Left ventricle myocardium inferior (tissue), 1 donor: ENCODE measurements at regions not wholly inside any gene's neighbourhood (a gene's known extent, or its start where the extent isn't known, plus 50 kb on each side); places are given as distances from the start of the nearest gene placed in this dataset.

Experiments used
- DNase-seq: peaks from one replicate; pipeline ENCODE4 v3.0.0-alpha.2; 2020
- H3K27ac ChIP-seq: fragments of 200-600 bp; replicated peaks from 2 replicates; pipeline ENCODE4 v1.8.0; 2021
- H3K27me3 ChIP-seq: fragments of 200-600 bp; 2 replicates; pipeline ENCODE4 v1.8.0; 2021; ENCODE audit warnings: low read depth
- H3K36me3 ChIP-seq: fragments of 200-600 bp; 2 replicates; pipeline ENCODE4 v1.8.0; 2021
- H3K4me1 ChIP-seq: fragments of 200-600 bp; 2 replicates; pipeline ENCODE4 v1.8.0; 2021
- H3K4me3 ChIP-seq: fragments of 200-600 bp; 2 replicates; pipeline ENCODE4 v1.8.0; 2021; ENCODE audit warnings: mild to moderate bottlenecking, moderate library complexity
- H3K9me3 ChIP-seq: fragments of 200-600 bp; replicated peaks from 2 replicates; pipeline ENCODE4 v1.8.0; 2021
- intact Hi-C: fragments of 100-400 bp; cut with micrococcal nuclease; formaldehyde crosslinking; loops from one replicate; pipeline ENCODE4 v1.11.0; 2022
- TF ChIP-seq, protein P1 (sequence below): fragments of 200-600 bp; IDR thresholded peaks from 2 replicates; pipeline ENCODE4 v1.8.0; 2021; ENCODE audit warnings: antibody characterized with exemption, mild to moderate bottlenecking, borderline replicate concordance
- donor health status: DM: no; HTN: yes; CAD: no; lungs with severe emphysema.

DNA sequence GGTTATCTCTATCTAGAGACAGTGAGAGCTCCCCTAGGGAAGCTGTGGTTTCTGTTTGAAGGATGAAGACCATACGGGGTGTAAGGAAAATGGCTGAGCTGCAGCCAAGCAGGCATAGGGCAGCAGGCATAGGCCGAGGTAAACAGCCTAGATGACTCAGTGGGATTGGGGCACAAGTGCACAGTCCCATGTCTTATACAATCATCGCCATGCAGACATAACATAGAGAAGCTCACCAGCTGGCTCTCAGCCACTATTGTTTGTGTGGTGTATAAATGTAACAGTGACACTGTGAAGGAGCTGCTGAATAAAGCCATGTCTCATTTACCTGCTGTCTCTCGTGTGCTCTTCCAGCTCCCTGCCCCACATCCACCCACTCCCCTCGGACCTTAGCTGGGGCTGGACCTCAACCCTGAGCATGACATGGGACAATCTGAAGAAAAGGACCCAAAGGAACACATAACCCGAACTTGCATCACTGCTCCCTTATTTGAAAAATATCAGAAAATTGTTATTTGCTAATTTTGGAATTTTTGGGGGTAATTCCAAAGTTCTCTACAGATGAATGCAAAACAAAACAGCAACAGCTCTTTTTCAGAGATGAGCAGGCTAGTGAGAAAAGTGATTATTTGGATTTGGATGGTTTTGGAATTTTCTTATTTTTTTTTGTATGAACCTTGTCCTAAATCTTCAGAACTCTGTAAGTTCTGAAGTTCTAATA is 582.7 kb downstream of the REEP3 start:
- Histone ChIP-seq H3K9me3 (no peaks in the 10 kb centered on the region), H3K4me1 (no peaks in the 10 kb centered on the region), H3K27me3 (no peaks in the 10 kb centered on the region), H3K36me3 (no peaks in the 10 kb centered on the region), H3K27ac (no peak overlapping the region), H3K4me3 (no peak overlapping the region)
- DNase-seq = no peak
- intact Hi-C loops = no loop called here
- TF ChIP-seq, protein P1, sequence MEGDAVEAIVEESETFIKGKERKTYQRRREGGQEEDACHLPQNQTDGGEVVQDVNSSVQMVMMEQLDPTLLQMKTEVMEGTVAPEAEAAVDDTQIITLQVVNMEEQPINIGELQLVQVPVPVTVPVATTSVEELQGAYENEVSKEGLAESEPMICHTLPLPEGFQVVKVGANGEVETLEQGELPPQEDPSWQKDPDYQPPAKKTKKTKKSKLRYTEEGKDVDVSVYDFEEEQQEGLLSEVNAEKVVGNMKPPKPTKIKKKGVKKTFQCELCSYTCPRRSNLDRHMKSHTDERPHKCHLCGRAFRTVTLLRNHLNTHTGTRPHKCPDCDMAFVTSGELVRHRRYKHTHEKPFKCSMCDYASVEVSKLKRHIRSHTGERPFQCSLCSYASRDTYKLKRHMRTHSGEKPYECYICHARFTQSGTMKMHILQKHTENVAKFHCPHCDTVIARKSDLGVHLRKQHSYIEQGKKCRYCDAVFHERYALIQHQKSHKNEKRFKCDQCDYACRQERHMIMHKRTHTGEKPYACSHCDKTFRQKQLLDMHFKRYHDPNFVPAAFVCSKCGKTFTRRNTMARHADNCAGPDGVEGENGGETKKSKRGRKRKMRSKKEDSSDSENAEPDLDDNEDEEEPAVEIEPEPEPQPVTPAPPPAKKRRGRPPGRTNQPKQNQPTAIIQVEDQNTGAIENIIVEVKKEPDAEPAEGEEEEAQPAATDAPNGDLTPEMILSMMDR = no peak

DNA sequence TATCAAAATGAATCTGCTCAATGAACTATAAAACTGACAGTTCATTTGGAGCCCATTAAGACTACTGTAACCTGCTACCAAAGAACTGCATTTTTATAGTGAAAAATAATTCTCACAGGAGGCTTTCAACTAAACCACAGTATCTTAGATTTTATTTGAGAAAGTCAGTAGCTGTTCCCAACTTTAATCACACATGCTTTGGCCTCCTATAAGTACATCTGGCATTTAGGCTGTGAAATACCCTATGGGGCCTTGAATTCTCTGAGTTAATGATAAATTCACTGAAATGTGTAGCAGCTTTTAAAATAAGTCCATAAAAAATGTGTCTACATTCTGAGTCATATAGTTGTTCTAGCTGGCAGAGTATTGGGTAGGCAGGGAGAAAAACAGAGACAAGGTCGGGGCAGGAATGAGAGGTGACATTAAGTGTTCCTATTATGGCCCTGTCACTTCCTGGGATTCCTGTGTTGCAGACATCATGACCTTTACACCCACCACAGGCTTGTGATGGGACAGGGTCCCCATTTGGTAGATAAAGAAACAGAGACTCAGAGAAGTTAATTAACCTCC is 588.8 kb downstream of the REEP3 start:
- Histone ChIP-seq H3K4me1 (no peaks in the 10 kb centered on the region), H3K9me3 (no peaks in the 10 kb centered on the region), H3K4me3 (no peak overlapping the region), H3K27me3 (no peaks in the 10 kb centered on the region), H3K27ac (no peak overlapping the region), H3K36me3 (no peaks in the 10 kb centered on the region)
- no peak for DNase-seq
- intact Hi-C loops = no loop called here
- TF ChIP-seq, protein P1 = no peak

DNA sequence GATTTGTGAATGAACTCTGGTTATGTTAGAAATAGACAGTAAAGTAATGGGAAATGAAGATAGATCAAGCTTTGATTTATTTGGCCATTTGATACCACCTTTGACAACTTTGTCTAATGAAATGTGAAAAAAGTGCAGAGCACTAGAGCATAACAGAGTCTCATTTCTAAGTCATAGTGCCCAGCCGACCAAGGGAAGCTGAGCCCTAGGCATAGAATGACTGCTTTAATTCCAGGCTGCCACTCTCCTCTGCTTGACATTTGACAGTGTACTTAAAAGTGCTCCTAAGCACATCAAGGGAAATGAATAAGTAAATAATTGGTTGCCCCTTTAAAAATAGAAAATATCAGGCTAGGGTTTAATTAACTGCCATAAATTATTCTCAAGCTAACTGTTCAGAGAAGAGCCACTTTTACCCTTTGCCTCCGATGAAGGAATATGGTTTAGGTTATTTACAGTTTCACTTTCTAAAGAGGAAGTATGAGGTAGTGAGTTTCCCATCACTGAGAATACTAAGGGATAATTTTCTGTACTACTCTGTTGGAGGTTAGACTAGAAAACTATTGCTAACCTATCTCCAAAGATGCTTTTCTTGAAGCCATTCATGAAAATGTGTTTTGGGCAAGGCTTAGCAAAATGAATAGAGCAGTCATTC is 591.6 kb downstream of the REEP3 start:
- Histone ChIP-seq H3K27me3 (no peaks in the 10 kb centered on the region), H3K4me1 (no peaks in the 10 kb centered on the region), H3K4me3 (no peak overlapping the region), H3K9me3 (no peaks in the 10 kb centered on the region), H3K36me3 (no peaks in the 10 kb centered on the region), H3K27ac (no peak overlapping the region)
- intact Hi-C loops = no loop called here
- TF ChIP-seq, protein P1 = no peak
- DNase-seq = no peak

DNA sequence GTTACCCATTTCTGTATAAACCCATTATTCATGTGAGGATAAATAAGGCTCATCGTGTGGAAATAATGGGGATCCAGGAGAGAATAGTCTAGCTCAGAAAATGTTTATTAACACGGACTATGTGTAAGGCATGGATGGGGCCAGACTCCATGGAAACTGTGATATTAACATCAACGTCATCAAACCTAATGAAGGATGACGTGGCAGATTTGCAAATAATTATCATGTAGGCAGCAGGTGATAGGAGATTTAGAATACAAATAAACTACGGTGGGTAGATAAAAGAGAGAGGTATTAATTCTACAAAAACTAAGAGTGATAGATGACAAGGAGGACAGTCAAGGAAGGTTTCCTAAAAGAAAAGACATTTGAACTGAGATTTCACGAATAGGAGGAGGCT is 592.2 kb downstream of the REEP3 start:
- H3K4me3 ChIP-seq = no peak overlapping the region
- no peaks in the 10 kb centered on the region for H3K4me1 ChIP-seq
- DNase-seq = no peak
- H3K36me3 ChIP-seq = no peaks in the 10 kb centered on the region
- H3K9me3 ChIP-seq = no peaks in the 10 kb centered on the region
- no peaks in the 10 kb centered on the region for H3K27me3 ChIP-seq
- H3K27ac ChIP-seq = no peak overlapping the region
- TF ChIP-seq, protein P1 = no peak
- intact Hi-C loops = no loop called here

DNA sequence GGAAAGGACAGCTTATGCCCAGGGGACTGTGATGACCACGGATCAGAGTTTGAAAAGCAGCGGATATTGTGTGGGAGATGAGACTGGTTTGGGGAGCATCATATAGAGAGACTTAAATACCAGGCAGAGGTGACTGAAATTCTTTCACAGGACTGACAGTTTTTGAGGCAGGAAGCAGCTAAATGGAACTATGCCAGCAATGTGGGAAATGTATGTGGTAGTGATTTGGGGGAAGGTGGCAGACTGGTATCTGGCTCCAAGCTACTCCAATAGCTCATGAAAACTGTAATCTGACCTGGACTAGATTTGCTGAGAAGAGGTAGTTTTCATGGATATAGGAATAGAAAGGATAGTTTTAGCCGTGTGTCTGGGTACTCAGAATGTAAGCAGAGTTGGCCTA is 592.6 kb downstream of the REEP3 start:
- TF ChIP-seq, protein P1 = no peak
- Histone ChIP-seq H3K9me3 (no peaks in the 10 kb centered on the region), H3K27me3 (no peaks in the 10 kb centered on the region), H3K27ac (no peak overlapping the region), H3K4me1 (no peaks in the 10 kb centered on the region), H3K36me3 (no peaks in the 10 kb centered on the region), H3K4me3 (no peak overlapping the region)
- intact Hi-C loops = no loop called here
- no peak for DNase-seq
